HCT116 (cell line): ENCODE measurements at regions not wholly inside any gene's neighbourhood (a gene's known extent, or its start where the extent isn't known, plus 50 kb on each side); places are given as distances from the start of the nearest gene placed in this dataset.

Experiments
- ATAC-seq: fragments of 200-7000 bp; cut with Tn5 transposase; 2 replicates; pipeline ENCODE4 v1.9.1; 2020; ENCODE audit warnings: mild to moderate bottlenecking, moderate library complexity
- BruUV-seq: library from RNA; stranded (reverse); fragments of 400-500 nt; replicated peaks from 2 replicates; lab custom pipeline; 2021; lab: Mats Ljungman, UMichigan
- CTCF ChIA-PET: fragments of 300-600 bp; sonication (Branson Sonifier 250); formaldehyde crosslinking; loops from one replicate; lab custom pipeline; 2021; ENCODE audit warnings: antibody characterized with exemption; lab: Charles Lee
- POLR2A ChIA-PET: fragments of 300-600, 350-600 bp; sonication (Branson Sonifier 250); formaldehyde crosslinking; loops from one replicate; lab custom pipeline; 2021; ENCODE audit warnings: antibody characterized with exemption; lab: Charles Lee
- RAD21 ChIA-PET, 2 experiments: fragments of 300-600 bp; sonication (Branson Sonifier 250); formaldehyde crosslinking; loops; one replicate each; lab custom pipeline; 2023; ENCODE audit warnings: low total read pairs in 2 of 2; ENCODE audit not compliant: uncharacterized antibody in 2 of 2, unreplicated experiment in 2 of 2, low non-redundant PET in 1 of 2; lab: Charles Lee
- DNase-seq: peaks from one replicate; pipeline ENCODE4 v3.0.0-alpha.2; 2010; ENCODE audit warnings: low read depth, low spot score
- H2AFZ ChIP-seq: fragments of 200-600 bp; shearing (Covaris generic), sonication (generic); 2 replicates; pipeline ENCODE4 v1.6.1; 2017; ENCODE audit warnings: low read depth, mixed run types, mixed read lengths, antibody characterized with exemption, low read length; ENCODE audit not compliant: poor library complexity, severe bottlenecking
- H3K27ac ChIP-seq: 2 replicates; pipeline ENCODE4 v1.5.1; 2012; ENCODE audit warnings: low read depth, low read length
- H3K27me3 ChIP-seq: fragments of 200-600 bp; sonication (generic); 2 replicates; pipeline ENCODE4 v1.6.1; 2016; ENCODE audit warnings: mixed run types, low read length, mixed read lengths; ENCODE audit not compliant: insufficient read depth
- H3K36me3 ChIP-seq, 2 experiments: fragments of 200-500 bp in 1 of 2; fragments of 200-600 bp in 1 of 2; sonication (Bioruptor generic) in 1 of 2; sonication (generic) in 1 of 2; 2 replicates each; pipeline versions ENCODE4 v1.5.1 to v1.6.1; 2014 to 2016; ENCODE audit warnings: low read length in 2 of 2, inconsistent platforms in 1 of 2, mixed read lengths in 1 of 2, mixed run types in 1 of 2; ENCODE audit not compliant: insufficient read depth in 2 of 2, control insufficient read depth in 1 of 2
- H3K4me1 ChIP-seq, 2 experiments: fragments of 200-600 bp in 1 of 2; sonication (generic) in 1 of 2; 2 replicates each; pipeline versions ENCODE4 v1.5.1 to v1.6.1; 2012 to 2017; ENCODE audit warnings: low read length in 2 of 2, inconsistent platforms in 1 of 2, mild to moderate bottlenecking in 1 of 2, mixed read lengths in 1 of 2, mixed run types in 1 of 2, moderate library complexity in 1 of 2; ENCODE audit not compliant: insufficient read depth in 2 of 2, control insufficient read depth in 1 of 2
- H3K4me2 ChIP-seq: fragments of 200-600 bp; sonication (generic); 2 replicates; pipeline ENCODE4 v1.6.1; 2017; ENCODE audit warnings: mixed run types, low read length, mixed read lengths
- H3K4me3 ChIP-seq, 2 experiments: fragments of 200-600 bp in 1 of 2; sonication (generic) in 1 of 2; replicated peaks in 1 of 2; 2 replicates each; pipeline ENCODE4 v1.5.1; 2011 to 2016; ENCODE audit warnings: low read length in 2 of 2, control low read depth in 1 of 2, low read depth in 1 of 2, mild to moderate bottlenecking in 1 of 2, mixed read lengths in 1 of 2, mixed run types in 1 of 2
- H3K79me2 ChIP-seq: fragments of 200-600 bp; sonication (generic); 2 replicates; pipeline ENCODE4 v1.6.1; 2017; ENCODE audit warnings: mild to moderate bottlenecking, mixed run types, low read length, moderate library complexity, mixed read lengths; ENCODE audit not compliant: insufficient read depth
- H3K9ac ChIP-seq: fragments of 200-600 bp; sonication (generic); 2 replicates; pipeline ENCODE4 v1.6.1; 2016; ENCODE audit warnings: low read length, mixed read lengths
- H3K9me2 ChIP-seq: fragments of 200-600 bp; sonication (generic), shearing (Covaris generic); 2 replicates; pipeline ENCODE4 v1.6.1; 2017; ENCODE audit warnings: mixed run types, mild to moderate bottlenecking, moderate library complexity; ENCODE audit not compliant: insufficient read depth
- H3K9me3 ChIP-seq, 2 experiments: fragments of 200-500 bp in 1 of 2; fragments of 200-600 bp in 1 of 2; sonication (Bioruptor generic) in 1 of 2; sonication (generic) in 1 of 2; 2 replicates each; pipeline ENCODE4 v1.6.1; 2014 to 2017; ENCODE audit warnings: low read length in 2 of 2, mixed read lengths in 2 of 2, inconsistent platforms in 1 of 2, low read depth in 1 of 2, mild to moderate bottlenecking in 1 of 2, mixed run types in 1 of 2, moderate library complexity in 1 of 2; ENCODE audit not compliant: control insufficient read depth in 1 of 2, insufficient read depth in 1 of 2
- H4K20me1 ChIP-seq: fragments of 200-600 bp; sonication (generic), shearing (Covaris generic); 2 replicates; pipeline ENCODE4 v1.6.1; 2017; ENCODE audit warnings: mixed run types, mild to moderate bottlenecking, moderate library complexity; ENCODE audit not compliant: insufficient read depth
- CBX3 ChIP-seq: IDR thresholded peaks from 2 replicates; pipeline ENCODE4 v1.6.1; 2012; ENCODE audit warnings: low read depth
- CEBPB ChIP-seq: IDR thresholded peaks from 2 replicates; pipeline ENCODE4 v1.6.1; 2012; ENCODE audit warnings: low read depth
- EGR1 ChIP-seq: IDR thresholded peaks from 2 replicates; pipeline ENCODE4 v1.6.1; 2012; ENCODE audit warnings: low read depth
- ELF1 ChIP-seq: IDR thresholded peaks from 2 replicates; pipeline ENCODE4 v1.6.1; 2012; ENCODE audit warnings: low read depth, borderline replicate concordance
- EZH2phosphoT487 ChIP-seq: fragments of 200-600 bp; IDR thresholded peaks from 2 replicates; pipeline ENCODE4 v1.6.1; 2018; ENCODE audit warnings: antibody characterized with exemption, borderline replicate concordance
- FOSL1 ChIP-seq: IDR thresholded peaks from 2 replicates; pipeline ENCODE4 v1.6.1; 2012; ENCODE audit warnings: low read depth
- JUND ChIP-seq: IDR thresholded peaks from 2 replicates; pipeline ENCODE4 v1.6.1; 2012
- POLR2A ChIP-seq: IDR thresholded peaks from 2 replicates; pipeline ENCODE4 v1.7.0; 2011; ENCODE audit warnings: borderline replicate concordance; ENCODE audit not compliant: insufficient read depth, insufficient read length; ENCODE audit errors: extremely low read depth
- POLR2AphosphoS5 ChIP-seq: IDR thresholded peaks from 2 replicates; pipeline ENCODE4 v1.6.1; 2011; ENCODE audit warnings: mild to moderate bottlenecking, low read depth, low read length, moderate library complexity
- RAD21 ChIP-seq: IDR thresholded peaks from 2 replicates; pipeline ENCODE4 v1.6.1; 2012; ENCODE audit warnings: low read depth, mild to moderate bottlenecking
- REST ChIP-seq: IDR thresholded peaks from 2 replicates; pipeline ENCODE4 v1.6.1; 2012; ENCODE audit warnings: low read depth
- SP1 ChIP-seq: IDR thresholded peaks from 2 replicates; pipeline ENCODE4 v1.6.1; 2012; ENCODE audit warnings: low read depth
- SRF ChIP-seq: IDR thresholded peaks from 2 replicates; pipeline ENCODE4 v1.6.1; 2012; ENCODE audit warnings: low read depth
- TCF7L2 ChIP-seq: IDR thresholded peaks from 2 replicates; pipeline ENCODE4 v1.7.0; 2011; ENCODE audit warnings: borderline replicate concordance, inconsistent platforms; ENCODE audit not compliant: insufficient read depth, insufficient read length; ENCODE audit errors: extremely low read depth
- YY1 ChIP-seq: IDR thresholded peaks from 2 replicates; pipeline ENCODE4 v1.6.1; 2011; ENCODE audit warnings: low read length, low read depth, moderate library complexity, mild to moderate bottlenecking; ENCODE audit not compliant: insufficient replicate concordance; ENCODE audit errors: extremely low read depth
- ZNF274 ChIP-seq: fragments of 200-500 bp; sonication (Bioruptor generic); IDR thresholded peaks from 2 replicates; pipeline ENCODE4 v1.6.1; 2014; ENCODE audit warnings: mild to moderate bottlenecking, low read depth, low read length, inconsistent platforms
- intact Hi-C: fragments of 100-400 bp; cut with micrococcal nuclease; formaldehyde crosslinking; loops from 2 replicates; pipeline ENCODE4 v1.10.0; 2022
- TF ChIP-seq, protein P1 (sequence below): IDR thresholded peaks from 2 replicates; pipeline ENCODE4 v1.6.1; 2012

DNA sequence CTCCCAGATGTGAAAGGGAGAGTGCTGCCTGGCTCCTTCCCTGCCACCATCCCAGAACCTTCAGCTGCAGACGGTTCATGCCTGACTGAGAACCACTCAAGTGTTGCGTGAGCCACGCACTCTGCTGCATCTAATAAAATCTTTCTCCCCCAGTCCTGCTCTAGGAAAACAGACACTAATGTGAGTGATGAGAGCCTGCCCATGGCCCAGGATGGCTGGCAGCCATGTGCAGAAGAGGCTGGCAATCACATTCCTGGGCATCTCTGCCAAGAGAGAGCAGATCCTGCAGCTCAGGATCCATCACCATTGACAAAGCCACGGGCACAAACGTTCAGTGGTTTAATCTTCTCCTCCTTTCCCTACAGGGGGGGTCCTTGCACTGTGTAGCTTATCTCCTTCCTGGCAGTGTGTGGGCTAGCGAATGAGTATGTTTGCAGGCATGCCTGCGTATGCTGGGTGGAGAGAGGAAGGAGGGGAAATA is 477.5 kb downstream of the SLC4A3 start:
- ATAC-seq (peak; percentile 61), DNase-seq (no peak)
- Histone ChIP-seq H3K4me1 (no peaks in the 10 kb centered on the region), H3K9me2 (no peaks in the 10 kb centered on the region), H3K9me3 (no peaks in the 10 kb centered on the region), H3K27me3 (no peaks in the 10 kb centered on the region), H3K4me2 (no peak overlapping the region), H3K9ac (no peak overlapping the region), H3K4me3 (no peak overlapping the region), H4K20me1 (no peaks in the 10 kb centered on the region), H3K79me2 (no peaks in the 10 kb centered on the region), H3K27ac (no peak overlapping the region), H3K36me3 (no peaks in the 10 kb centered on the region), H2AFZ (no peak overlapping the region)
- no TSS peak for BruUV-seq
- ChIA-PET RAD21 (no interaction called here), POLR2A (no interaction called here), CTCF (no interaction called here)
- intact Hi-C loops, result no loop called here
- TF ChIP-seq RAD21 (peak; percentile 62), POLR2A (no peak)

- Histone ChIP-seq H3K4me1 (no peaks in the 10 kb centered on the region), H3K79me2 (no peaks in the 10 kb centered on the region), H3K27me3 (no peaks in the 10 kb centered on the region), H3K9ac (no peak overlapping the region), H3K9me3 (no peaks in the 10 kb centered on the region), H3K9me2 (no peaks in the 10 kb centered on the region), H4K20me1 (no peaks in the 10 kb centered on the region), H2AFZ (no peak overlapping the region), H3K4me2 (no peak overlapping the region), H3K27ac (no peak overlapping the region), H3K4me3 (no peak overlapping the region), H3K36me3 (no peaks in the 10 kb centered on the region)
- ATAC-seq (no peak), DNase-seq (no peak)
- no peak for TF ChIP-seq CEBPB
- TF ChIP-seq POLR2A, result no peak
- TF ChIP-seq, protein P1, sequence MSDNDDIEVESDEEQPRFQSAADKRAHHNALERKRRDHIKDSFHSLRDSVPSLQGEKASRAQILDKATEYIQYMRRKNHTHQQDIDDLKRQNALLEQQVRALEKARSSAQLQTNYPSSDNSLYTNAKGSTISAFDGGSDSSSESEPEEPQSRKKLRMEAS, result no peak
- no peak for TF ChIP-seq FOSL1
- no peak for TF ChIP-seq CBX3
- TF ChIP-seq ELF1, result no peak
- TF ChIP-seq SRF, result no peak
- no peak for TF ChIP-seq POLR2AphosphoS5
- no peak for TF ChIP-seq EGR1
- TF ChIP-seq JUND, result no peak
- no peak for TF ChIP-seq REST
- TF ChIP-seq TCF7L2, result no peak
- no peak for TF ChIP-seq SP1
- TF ChIP-seq YY1, result no peak
- TF ChIP-seq EZH2phosphoT487, result no peak
- TF ChIP-seq ZNF274, result no peak
- no TSS peak for BruUV-seq
- POLR2A ChIA-PET, result no interaction called here
- CTCF ChIA-PET, result no interaction called here
- intact Hi-C loops, result no loop called here
- RAD21 ChIA-PET, result no interaction called here
These were observed 478.6 kb downstream of the SLC4A3 start for GRCh38 chr2:220106065-220106464.
